Kidney tubule cell (primary cell): ENCODE measurements at regions not wholly inside any gene's neighbourhood (a gene's known extent, or its start where the extent isn't known, plus 50 kb on each side); places are given as distances from the start of the nearest gene placed in this dataset.
A peak's percentile ranks its signal among the peaks of the same experiment; 100 is the strongest.

Experiments used
- DNase-seq: peaks from one replicate; pipeline ENCODE4 v3.0.0-alpha.2; 2018; ENCODE audit warnings: low spot score

DNA sequence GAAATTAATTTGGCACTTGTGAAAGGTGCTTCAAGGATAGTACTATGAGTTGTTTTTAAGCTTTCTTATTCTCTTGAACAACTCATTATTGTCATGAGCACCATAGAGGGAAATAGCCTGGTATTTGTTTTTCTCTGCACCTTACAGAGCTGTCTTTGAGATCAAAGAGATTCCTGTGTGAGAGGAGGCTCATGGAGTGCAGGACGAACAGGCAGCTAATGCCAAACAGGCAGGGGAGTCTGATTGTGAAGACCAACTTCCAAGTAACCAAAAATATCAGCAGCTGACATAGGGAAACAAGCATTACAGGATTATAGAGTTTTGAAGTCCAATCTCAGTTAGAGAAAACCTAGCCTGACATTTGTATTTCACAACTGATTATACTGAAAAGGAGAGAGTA lies 110.6 kb upstream of the TENT5A start:
- no peak for DNase-seq

DNA sequence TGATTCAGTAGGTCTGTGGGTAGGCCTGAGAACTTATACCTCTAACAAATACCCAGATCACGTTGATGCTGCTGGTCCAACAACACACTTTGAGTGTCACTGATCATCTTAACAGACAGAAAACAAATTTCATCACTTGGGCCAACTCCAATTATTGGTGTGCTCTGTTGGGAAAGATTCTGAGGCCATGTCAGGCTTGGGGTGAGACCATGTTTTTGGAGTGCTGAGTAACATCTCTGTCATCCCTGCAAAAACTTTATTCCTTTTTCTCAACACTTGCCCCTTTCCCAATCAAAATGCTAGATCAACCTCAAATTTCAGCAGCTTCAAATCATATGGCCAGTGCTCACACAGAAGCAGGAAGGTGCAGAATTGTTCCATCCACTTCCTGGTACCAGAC lies 108.8 kb upstream of the TENT5A start:
- no peak for DNase-seq

DNA sequence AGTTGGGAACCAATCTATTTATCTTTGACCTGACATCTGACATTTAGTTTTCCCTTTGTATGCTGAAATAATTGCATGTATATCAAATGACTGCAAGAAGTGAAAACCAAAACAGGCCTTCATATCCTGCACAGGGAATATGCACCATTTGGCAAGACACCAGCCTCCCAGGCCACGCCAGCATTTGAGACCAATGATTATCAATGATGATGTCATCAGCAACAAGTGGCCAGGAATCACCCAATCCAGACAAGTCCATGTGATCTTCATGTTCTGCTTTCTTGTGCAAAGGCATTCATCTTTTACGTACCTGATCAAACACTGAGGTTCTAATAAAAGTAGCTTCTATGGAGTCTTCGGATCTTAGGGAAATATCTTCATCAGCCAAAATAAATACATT lies 107.4 kb upstream of the TENT5A start:
- DNase-seq = no peak

DNA sequence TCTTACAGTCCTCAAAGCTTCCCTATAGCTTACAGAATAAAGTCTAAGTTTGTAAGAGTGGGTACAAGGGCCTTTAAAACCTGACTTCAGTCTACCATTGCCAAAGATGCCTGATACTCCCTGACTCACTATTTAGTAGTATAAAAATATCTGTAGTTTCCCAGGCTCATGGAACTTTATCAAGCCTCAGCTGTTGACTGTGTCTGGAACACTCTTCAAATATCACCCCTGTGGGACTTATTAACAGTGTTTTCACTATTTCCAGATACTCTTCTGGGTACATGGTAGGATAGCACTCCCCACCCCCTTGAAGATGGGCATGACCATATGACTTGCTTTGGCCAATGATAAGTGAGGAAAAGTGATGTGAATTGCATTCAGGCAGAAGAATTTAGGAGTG lies 105.3 kb upstream of the TENT5A start:
- no peak for DNase-seq

DNA sequence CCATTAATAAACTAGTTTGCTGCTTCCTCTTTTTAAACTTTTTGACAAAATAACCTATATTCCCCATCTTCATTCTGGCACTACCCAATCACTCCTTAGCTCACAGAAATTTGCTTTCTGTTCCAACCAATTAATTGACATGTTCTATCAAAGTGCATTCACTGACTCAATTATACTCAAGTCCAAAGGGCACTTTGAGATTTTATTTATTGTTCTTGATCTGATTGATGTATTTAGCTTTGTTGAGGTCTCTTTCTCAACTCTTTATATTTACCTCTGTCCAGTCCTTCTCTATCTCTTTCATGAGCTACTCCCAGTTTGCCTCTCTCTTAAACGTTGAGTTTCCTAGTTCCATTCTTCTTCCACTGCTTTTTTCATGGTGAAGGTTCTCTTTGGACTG lies 104.4 kb upstream of the TENT5A start:
- no peak for DNase-seq

DNA sequence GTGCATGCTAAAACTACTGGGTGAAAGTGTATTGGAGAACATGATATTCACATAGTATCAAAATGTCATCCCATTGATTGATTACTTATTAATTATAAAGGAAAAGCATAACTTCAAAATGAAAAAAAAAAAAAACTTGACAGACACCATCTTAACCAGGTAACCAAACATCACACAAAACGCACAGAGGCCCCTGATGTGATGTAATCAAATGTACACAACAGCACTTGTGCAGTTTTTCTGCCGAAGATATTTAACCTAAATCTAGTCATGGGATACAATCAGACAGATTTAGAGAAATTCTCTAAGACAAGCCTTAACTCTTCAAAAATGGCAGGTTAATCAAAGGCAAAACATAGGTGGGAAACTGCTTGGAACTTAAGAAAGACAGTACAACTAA lies 102.0 kb upstream of the TENT5A start:
- DNase-seq = no peak

DNA sequence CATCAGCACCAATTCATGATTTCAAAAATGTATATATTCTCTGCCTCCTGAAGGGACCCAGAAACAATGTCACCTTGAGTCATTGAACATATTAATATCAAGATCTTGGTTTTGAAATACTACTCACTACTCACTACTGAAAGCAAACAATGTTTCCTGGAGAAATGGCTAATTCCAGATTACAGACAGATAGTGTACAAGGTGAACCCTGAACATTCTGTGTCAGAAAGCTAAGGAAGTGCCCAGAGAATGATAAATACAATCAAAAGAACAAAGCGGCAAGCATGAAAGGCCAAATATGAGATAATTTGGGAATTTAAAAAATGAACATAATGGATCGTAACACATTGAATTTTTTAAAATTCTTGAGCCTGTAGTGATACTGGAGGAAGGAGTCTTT lies 101.5 kb upstream of the TENT5A start:
- DNase-seq = no peak

DNA sequence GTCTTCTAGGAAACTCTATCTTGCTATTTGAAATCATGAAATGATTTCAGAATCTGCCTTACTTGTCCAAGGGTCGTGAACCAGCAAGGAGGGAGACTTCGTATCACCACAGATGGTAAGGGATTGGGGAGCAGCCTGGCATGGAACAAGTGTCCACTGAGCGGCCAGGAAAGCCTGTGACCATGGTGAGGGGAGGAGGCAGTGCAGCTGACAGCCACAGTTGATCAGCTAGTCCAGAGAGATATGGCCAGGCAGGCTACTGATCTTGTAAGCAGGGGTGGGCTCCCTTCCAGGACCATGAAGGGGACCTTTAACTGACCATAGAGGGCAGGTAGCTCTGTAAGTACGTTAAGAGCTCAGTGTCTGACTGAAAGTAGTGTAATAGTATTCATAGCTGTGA lies 96.8 kb upstream of the TENT5A start:
- DNase-seq = no peak

DNA sequence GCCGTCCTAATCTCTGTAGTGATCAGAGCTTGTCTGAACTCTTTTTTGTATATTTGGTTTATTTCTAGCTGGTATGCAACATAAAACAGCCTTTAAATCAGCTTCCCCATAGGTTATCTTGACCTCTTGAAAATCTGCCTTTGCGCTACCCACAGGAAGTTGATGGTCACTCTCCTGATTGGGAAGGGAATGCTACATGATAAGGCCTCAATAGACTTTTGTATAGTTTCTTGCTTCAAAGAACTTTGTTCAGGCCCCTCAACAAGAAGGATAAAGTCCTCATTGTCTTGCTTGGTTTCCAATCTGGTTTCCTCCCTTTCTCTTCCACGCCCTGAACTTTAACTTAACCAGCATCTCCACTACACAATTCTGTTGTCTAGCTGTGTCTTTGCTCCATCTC lies 95.4 kb upstream of the TENT5A start:
- no peak for DNase-seq

DNA sequence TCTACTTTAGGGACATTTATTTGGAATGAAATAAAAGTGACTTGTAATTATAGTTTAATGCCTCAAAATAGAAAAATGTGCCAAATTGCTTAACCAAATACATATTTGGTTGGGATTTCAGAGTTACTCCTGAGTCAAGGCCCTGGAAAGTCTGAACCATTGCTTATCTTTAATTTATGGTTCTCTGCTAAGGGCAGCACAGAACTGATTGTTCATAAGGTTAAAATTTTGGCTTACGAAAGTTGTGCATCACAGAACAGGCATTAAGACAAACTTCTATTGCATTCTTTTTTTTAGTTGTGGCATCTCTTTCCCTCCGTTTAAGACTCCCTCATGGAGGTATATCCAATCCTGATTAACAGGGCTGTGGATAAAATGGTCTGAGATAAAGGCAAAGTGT lies 92.2 kb upstream of the TENT5A start:
- no peak for DNase-seq

DNA sequence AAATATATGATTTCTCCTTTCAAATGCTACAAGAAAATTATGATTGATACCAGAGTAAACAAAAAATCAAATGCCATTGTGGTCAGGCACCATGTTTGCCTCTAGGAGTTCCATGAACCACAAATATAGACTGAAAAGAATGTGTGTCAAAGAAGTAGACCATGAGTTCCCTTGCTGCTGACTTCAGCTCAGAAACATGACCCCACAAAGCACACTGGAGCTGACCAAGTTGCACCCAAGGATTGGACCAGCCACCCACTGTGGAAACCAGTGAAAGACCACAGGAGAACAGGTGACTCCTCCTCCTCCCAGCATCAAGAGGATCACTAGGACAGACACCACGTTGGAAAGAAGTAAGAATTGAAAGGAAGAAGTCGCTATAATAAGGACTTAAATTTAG lies 90.8 kb upstream of the TENT5A start:
- no peak for DNase-seq

DNA sequence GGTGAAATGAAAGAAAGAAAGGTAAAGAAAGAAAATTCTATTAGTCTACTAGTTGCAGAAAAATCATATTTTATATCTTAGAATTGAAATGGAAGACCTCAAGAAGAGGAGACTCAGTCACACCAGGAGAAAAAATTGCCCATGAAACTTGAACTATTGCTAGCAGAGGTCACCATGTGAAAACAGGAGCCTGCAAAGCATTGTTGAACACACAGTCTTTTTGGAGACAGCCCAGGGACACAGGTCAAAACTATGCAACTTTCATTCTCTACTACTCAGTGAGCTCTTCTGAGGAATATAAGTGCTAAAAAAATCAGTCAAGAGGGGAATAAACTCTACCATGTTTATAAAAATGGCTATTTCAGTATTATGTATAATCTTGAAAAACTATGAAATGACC lies 89.8 kb upstream of the TENT5A start:
- DNase-seq = no peak

DNA sequence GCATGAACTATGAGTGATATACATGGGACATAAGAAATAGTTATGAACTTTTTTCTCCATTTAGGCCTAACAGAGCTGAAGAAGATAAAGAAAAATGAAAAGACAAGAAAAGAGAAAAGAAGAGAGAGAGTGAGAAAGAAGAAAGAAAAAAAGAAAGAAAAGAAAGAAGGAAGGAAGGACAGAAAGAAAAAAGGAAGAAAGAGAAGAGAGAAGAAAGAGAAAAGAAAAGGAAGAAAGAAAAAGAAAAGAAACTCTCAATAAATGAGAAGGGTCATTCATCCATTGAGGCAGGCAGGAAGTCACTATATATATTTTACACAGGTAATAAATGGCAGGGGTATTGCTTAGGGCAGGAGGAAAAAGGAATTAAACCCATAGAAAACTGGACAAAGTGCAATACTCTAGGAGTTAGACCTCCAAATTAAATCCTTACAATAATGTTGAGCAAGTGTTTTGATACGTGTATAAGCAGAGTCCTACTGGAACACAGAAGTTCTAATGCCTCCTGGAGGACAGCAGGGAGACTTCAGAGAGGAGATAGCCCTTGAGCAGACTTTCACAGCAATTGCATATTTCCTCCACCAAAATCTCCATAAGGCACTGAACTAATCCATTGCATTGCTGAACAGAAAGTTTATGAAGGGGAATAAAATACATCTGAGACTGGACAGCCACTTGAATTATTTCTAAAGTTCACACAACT lies 86.4 kb upstream of the TENT5A start:
- DNase-seq = no peak

DNA sequence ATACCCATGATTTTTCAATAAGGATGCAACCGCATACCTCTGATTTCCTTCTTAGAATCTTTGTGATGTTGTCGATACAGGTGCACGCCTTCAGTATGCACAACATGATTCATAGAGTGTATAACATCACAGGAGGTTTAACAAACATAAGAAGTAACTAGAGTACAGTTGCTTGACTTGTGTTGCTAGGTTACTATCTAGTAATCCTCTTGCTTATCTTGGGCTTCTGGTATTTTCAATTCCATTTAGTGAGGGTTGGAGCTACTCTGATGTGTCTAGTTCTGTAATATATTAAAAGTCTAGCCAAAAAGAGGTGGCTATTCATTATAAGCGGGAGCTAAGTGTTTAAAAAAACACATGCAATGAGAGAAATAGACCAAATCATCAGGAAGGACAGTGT lies 85.5 kb upstream of the TENT5A start:
- peak; percentile 29 for DNase-seq

DNA sequence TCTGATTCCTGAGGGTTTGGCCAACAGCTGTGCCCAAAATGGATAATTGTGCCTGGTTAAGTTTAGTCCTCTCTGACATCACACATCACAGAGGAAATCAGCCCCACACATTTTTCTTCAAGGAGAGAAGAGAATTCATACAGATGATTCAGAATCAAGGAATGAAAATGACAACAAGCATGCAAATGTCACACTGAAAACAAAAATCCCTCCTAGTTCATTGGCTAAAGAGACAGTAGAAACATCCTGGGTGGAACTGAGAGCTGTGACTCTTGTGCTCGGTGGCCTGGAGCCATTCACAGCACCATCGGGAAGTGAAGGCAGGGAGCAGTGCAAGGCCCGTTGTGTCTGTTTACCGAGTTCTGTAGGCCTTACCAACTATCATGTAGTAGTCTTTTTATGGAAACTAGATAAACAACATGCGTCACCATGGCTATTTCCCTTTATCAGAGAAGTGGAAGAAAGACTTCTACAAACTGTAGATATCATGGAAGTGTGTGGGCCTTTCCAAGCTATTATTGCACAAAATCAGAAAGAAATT lies 81.7 kb upstream of the TENT5A start:
- DNase-seq = peak; percentile 73

DNA sequence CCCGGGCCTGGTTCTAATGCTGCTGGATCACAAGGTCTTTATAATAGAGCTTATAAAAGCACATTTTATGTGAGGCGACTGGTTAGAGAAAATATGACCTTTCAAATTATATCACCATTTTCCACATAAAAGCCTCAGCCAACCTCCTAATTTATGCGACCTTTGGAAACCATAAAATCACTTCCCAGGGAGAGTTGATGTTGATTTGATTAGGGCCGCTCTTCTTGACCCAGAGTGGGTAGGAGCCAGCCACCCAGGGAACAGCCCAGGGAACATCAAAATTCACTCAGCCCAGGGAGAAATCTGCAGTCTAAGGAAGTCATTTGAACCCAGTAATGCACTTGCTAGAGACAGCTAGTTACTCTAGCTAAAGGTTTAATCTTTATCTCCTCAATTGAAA lies 79.8 kb upstream of the TENT5A start:
- DNase-seq = no peak

DNA sequence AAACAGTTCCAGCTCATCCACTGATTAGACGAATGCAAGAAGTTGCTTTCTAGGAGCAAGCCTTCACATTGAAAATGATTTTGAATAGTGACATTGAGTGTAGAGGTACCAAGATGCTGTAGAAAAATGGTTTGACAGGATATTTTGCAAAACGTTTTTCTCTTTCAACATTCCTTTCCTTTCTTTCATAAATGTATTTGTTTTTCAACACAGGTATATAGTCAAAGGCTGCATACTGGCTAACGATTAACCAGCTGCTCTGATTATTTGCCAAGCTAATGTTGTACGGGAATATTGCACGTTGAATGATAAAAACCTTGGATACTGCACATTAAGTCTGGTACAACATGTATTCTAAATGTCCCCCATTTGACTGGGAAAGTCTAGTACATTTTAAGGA lies 78.8 kb upstream of the TENT5A start:
- no peak for DNase-seq

DNA sequence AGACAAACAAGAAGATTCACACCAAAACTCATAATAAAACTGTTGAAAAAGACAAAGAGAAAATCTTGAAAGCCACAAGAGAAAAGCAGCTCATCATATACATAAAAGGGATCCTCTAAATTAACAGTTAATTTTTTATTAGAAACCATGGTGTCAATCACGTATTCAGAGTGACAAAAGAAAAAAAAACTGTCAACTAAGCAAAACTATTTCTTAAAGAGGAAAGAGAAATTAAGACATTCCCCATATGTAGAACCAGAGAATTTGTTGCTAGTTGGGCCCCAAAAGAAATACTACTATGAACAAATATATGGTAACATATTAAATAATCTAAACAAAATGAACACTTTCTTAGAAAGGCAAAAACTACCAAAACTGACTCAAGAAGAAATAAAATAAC lies 74.3 kb upstream of the TENT5A start:
- DNase-seq = no peak

DNA sequence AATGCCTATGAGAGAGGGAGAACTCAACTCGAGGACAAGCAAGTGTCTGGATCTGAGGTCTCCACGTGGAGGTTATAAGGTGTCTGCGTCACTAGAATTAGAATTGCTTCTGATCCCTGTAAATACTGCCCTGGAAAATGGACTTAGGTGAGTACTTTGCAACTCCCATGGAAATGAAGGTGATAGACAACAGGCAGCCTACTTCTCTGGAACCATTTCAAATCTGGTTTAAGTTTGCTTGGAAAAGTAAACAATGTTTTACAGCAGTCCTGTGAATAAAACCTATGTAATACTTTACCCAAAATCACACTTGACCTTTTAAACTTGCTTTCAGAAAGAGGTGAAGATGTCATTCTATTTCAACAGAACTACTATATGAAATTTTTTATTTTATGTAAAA lies 70.1 kb upstream of the TENT5A start:
- no peak for DNase-seq

DNA sequence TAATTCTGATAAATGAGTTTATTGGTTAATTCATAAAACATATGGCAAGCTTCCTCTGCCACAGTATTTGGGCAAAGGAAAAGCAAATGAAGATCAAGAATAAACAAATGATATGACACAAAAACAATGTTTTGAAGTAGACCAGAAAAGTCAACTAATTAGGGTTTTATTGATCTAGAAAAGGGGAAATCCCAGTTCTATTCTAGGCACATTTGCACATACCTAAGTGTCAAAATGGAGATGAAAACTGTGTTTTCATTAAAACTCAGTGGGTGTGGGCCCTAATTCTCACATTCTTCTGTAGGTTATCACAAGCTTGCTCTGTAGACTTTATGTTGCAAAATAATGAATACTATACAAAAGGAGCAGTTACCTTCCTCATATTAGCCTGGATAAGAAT lies 69.0 kb upstream of the TENT5A start:
- no peak for DNase-seq

DNA sequence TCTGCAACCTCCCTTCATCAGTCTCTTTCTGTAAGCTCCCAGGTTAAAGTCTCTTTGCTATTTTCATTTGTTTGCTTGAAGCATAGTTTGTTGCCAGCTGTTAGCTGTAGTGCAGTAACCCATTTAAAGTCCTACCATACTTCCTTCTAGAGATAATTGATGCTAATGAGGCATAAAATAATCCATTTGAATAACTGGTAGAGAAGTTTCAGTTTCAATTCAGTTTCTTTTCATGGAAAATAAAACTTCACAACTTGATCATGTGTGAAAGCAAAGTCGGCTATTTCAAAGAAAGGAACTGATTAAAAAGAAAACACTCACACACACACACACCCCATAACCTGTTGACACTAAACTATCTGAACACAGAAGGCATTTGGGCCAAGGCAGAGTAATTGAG lies 68.5 kb upstream of the TENT5A start:
- no peak for DNase-seq

DNA sequence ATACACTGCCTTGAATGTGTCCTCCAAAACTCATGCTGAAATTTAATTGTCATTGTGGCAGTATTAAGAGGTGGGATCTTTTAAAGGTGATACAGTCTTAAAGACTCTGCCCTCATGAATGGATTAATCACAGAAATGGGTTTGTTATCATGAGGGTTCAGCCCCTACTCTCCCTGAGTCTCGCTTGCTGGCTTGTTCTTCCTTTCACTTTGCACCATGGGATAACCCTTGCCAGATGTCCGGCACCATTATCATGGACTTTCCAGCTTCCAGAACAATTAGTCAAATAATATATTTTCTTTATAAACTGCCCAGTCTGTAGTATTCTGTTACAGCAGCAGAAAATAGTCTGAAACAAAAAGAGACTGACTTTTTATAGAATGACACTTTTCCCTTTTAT lies 67.9 kb upstream of the TENT5A start:
- no peak for DNase-seq

DNA sequence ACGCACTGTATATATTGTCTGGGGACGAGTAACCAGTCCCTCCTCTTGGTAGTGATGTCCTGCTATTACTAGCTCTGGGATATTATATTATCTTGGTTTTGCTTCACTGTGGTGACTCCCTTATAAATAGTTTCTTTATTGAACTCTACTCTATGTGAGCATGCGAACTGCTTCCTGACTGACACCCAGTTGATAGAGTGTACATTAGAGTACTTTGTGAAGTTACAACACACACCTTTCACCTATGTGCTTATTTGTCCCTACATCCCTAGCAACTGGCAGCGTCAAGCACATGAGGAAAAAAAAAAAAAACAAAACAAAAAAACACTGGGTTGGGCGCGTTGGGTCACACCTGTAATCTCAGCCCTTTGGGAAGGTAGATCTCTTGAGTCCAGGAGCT lies 67.3 kb upstream of the TENT5A start:
- DNase-seq = no peak

DNA sequence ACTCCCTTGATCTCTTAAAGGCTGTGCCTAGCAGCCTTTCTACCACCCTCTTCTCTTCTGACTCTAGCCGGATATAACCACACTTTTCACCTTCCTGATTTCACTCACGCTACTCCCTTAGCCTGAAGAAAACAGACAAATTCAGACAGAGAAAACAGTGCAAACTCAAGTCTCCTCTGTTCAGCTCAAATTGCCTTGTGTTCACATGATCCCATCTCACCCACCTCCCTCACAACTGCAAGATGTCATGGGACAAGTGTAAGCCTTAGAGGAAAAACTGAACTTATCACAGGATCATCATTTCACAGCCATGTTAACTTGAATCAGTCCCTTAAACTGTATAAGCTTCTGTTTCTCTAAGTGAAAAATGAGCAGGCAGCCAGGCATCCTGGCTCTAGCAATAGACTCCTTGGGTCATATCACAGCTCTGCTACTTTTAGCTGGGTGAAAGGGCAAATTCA lies 66.5 kb upstream of the TENT5A start:
- no peak for DNase-seq
